ENCODE measurements at regions not wholly inside any gene's neighbourhood (a gene's known extent, or its start where the extent isn't known, plus 50 kb on each side); places are given as distances from the start of the nearest gene placed in this dataset.

- BruUV-seq (replicated peaks): no TSS peak
- no peak for TF ChIP-seq REST (IDR thresholded peaks at IDR 0.05; ENCODE audit: insufficient read depth in 1 of 2, low read depth in 2 of 2, low read length in 1 of 2)
- TF ChIP-seq SIN3A (IDR thresholded peaks at IDR 0.05; ENCODE audit: borderline replicate concordance, insufficient read depth, low read depth, low read length): no peak
- no peak for TF ChIP-seq CTCF (IDR thresholded peaks at IDR 0.05)
- no peak for TF ChIP-seq TCF7L2 (IDR thresholded peaks at IDR 0.05; ENCODE audit: low read depth, low read length)
- TF ChIP-seq POLR2AphosphoS5 (IDR thresholded peaks at IDR 0.05; ENCODE audit: low read depth, low read length): no peak
- ATAC-seq: no peak
These were observed 131.4 kb downstream of the CYLC2 start for GRCh38 chr9:103126494-103126893.

GRCh38 chr9:103139891-103140290 lies 144.8 kb downstream of the CYLC2 start:
- CTCF ChIA-PET: no interaction called here
- H3K27me3 ChIP-seq (ENCODE audit: control insufficient read depth, insufficient read depth, low read length): no peaks in the 10 kb centered on the region
- TF ChIP-seq POLR2AphosphoS5 (IDR thresholded peaks at IDR 0.05; ENCODE audit: low read depth, low read length) (no peak), REST (IDR thresholded peaks at IDR 0.05; ENCODE audit: insufficient read depth in 1 of 2, low read depth in 2 of 2, low read length in 1 of 2) (no peak), CTCF (IDR thresholded peaks at IDR 0.05) (no peak)
- H3K4me1 ChIP-seq (ENCODE audit: control insufficient read depth, insufficient read depth, low read length): no peaks in the 10 kb centered on the region
- H3K9me3 ChIP-seq (ENCODE audit: control insufficient read depth, insufficient read depth, low read depth, low read length): no peaks in the 10 kb centered on the region
- ATAC-seq (no peak), DNase-seq (ENCODE audit: low read depth, low spot score) (no peak)
- no TSS peak for BruUV-seq (replicated peaks)
- POLR2A ChIA-PET: no interaction called here
- intact Hi-C loops (cut with micrococcal nuclease; ENCODE audit: unreplicated experiment): no loop called here
- in situ Hi-C loops (cut with HindIII; ENCODE audit: low pct_unique_long_range_greater_than_20kb, low sequenced_read_pairs): no loop called here
- no peak overlapping the region for H3K27ac ChIP-seq (ENCODE audit: low read length)
- no peaks in the 10 kb centered on the region for H3K36me3 ChIP-seq (ENCODE audit: control insufficient read depth, insufficient read depth, low read length)
- H3K4me3 ChIP-seq (ENCODE audit: low read depth in 2 of 2, low read length in 2 of 2): no peak overlapping the region

More at GRCh38 chr9:103126494-103126893, 131.4 kb downstream of the CYLC2 start:
- no peak overlapping the region for H3K4me3 ChIP-seq (ENCODE audit: low read depth in 2 of 2, low read length in 2 of 2)
- DNase-seq (ENCODE audit: low read depth, low spot score): no peak
- ChIA-PET CTCF (no interaction called here), POLR2A (no interaction called here)
- no peaks in the 10 kb centered on the region for H3K4me1 ChIP-seq (ENCODE audit: control insufficient read depth, insufficient read depth, low read length)
- intact Hi-C loops (cut with micrococcal nuclease; ENCODE audit: unreplicated experiment) (no loop called here), in situ Hi-C loops (cut with HindIII; ENCODE audit: low pct_unique_long_range_greater_than_20kb, low sequenced_read_pairs) (no loop called here)
- peaks cover 6% of the 10 kb centered on the region; the same call in 1 of the 2 replicates for H3K9me3 ChIP-seq (ENCODE audit: control insufficient read depth, insufficient read depth, low read depth, low read length)
- no peak overlapping the region for H3K27ac ChIP-seq (ENCODE audit: low read length)
- H3K27me3 ChIP-seq (ENCODE audit: control insufficient read depth, insufficient read depth, low read length): no peaks in the 10 kb centered on the region
- H3K36me3 ChIP-seq (ENCODE audit: control insufficient read depth, insufficient read depth, low read length): no peaks in the 10 kb centered on the region
